ENCODE measurements at regions not wholly inside any gene's neighbourhood (a gene's known extent, or its start where the extent isn't known, plus 50 kb on each side); places are given as distances from the start of the nearest gene placed in this dataset.

GRCh38 chr4:10983885-10984640, 299.5 kb upstream of the CLNK start (continued):
- no peak for TF ChIP-seq USF1 (CRISPR knock-in tag; IDR thresholded peaks at IDR 0.05)

- H3K4me3 Mint-ChIP-seq, result no peak overlapping the region
- TF ChIP-seq NFE2L1 (CRISPR knock-in tag; IDR thresholded peaks at IDR 0.05), result no peak
- no peak for TF ChIP-seq CREM (CRISPR knock-in tag; IDR thresholded peaks at IDR 0.05)
- no peak for TF ChIP-seq NR3C1 (CRISPR knock-in tag; conservative IDR thresholded peaks at IDR 0.05; ENCODE audit: low read depth)
- TF ChIP-seq ZNF416 (CRISPR knock-in tag; IDR thresholded peaks at IDR 0.05), result no peak
- no peak for TF ChIP-seq CDX4 (CRISPR knock-in tag; IDR thresholded peaks at IDR 0.05; ENCODE audit: borderline replicate concordance)
- TF ChIP-seq GABPB1 (CRISPR knock-in tag; IDR thresholded peaks at IDR 0.05), result no peak
- no peak for TF ChIP-seq ZBTB21 (CRISPR knock-in tag; IDR thresholded peaks at IDR 0.05; ENCODE audit: borderline replicate concordance)
- TF ChIP-seq ZNF396 (CRISPR knock-in tag; IDR thresholded peaks at IDR 0.05; ENCODE audit: borderline replicate concordance), result no peak
- no peak for TF ChIP-seq ZNF317 (CRISPR knock-in tag; IDR thresholded peaks at IDR 0.05; ENCODE audit: borderline replicate concordance, low read depth)
- no peak for TF ChIP-seq ATF1 (CRISPR knock-in tag; IDR thresholded peaks at IDR 0.05)
- TF ChIP-seq OVOL2 (CRISPR knock-in tag; IDR thresholded peaks at IDR 0.05; ENCODE audit: borderline replicate concordance), result no peak
- no peak for TF ChIP-seq USF2 (CRISPR knock-in tag; IDR thresholded peaks at IDR 0.05)
- no peak for TF ChIP-seq IRF1 (CRISPR knock-in tag; IDR thresholded peaks at IDR 0.05)
- TF ChIP-seq RORB (CRISPR knock-in tag; IDR thresholded peaks at IDR 0.05), result no peak
- TF ChIP-seq ZNF232 (CRISPR knock-in tag; IDR thresholded peaks at IDR 0.05), result no peak
- TF ChIP-seq FOXP4 (CRISPR knock-in tag; IDR thresholded peaks at IDR 0.05), result no peak
- no peak for TF ChIP-seq ZNF281 (CRISPR knock-in tag; IDR thresholded peaks at IDR 0.05)
- no peak for TF ChIP-seq CTCF (IDR thresholded peaks at IDR 0.05)
- TF ChIP-seq IRF2 (CRISPR knock-in tag; IDR thresholded peaks at IDR 0.05; ENCODE audit: borderline replicate concordance, low read depth), result no peak
- TF ChIP-seq MLX (CRISPR knock-in tag; IDR thresholded peaks at IDR 0.05), result no peak
- DNase-seq (ENCODE audit: low spot score) (no peak), ATAC-seq (peak; percentile 10; the same call in 1 of the 2 replicates)
- H3K36me3 Mint-ChIP-seq, result peaks cover 55% of the 10 kb centered on the region
- H3K27me3 Mint-ChIP-seq (ENCODE audit: low read depth), result peaks cover 17% of the 10 kb centered on the region
- ChIA-PET CTCF (no interaction called here), POLR2A (no interaction called here)
- H3K27ac Mint-ChIP-seq, result no peak overlapping the region
- peaks cover 78% of the 10 kb centered on the region for H3K9me3 Mint-ChIP-seq
- H3K4me1 Mint-ChIP-seq, result peaks cover 30% of the 10 kb centered on the region
Measured at GRCh38 chr4:10983268-10983667, 298.7 kb upstream of the CLNK start.
